Epidermal melanocyte (primary cell): ENCODE measurements at regions not wholly inside any gene's neighbourhood (a gene's known extent, or its start where the extent isn't known, plus 50 kb on each side); places are given as distances from the start of the nearest gene placed in this dataset.
"Not testable (repeated sequence)": the region's sequence is repeated elsewhere in the genome, so short reads cannot be mapped to it uniquely, and the experiment has no call there.

Experiments used
- DNase-seq: peaks from one replicate; pipeline ENCODE4 v3.0.0; 2011; ENCODE audit warnings: low spot score; ENCODE audit not compliant: insufficient read length

GRCh38 chr3:82110721-82111120, 349.3 kb upstream of the GBE1 start:
- DNase-seq: not testable (repeated sequence)

DNA sequence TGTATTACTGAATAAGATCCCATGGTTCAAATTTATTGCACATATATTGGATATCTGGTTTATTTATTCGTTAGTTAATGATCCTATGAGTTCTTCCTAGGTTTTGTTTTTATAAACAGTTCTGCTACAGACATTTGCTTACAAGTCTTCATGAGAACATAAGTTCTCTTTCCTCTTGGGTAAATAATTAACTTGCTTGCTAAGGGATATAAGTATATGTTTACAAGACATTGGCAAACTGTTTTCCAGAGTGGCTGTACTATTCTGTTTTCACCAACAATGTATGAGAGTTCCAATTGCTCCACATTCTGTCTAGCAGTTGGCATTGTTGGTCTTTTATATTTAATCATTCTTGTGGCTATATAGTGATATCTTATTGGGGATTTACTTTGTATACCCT, 341.8 kb upstream of the GBE1 start:
- no peak for DNase-seq

GRCh38 chr3:82100378-82100777, 338.9 kb upstream of the GBE1 start:
- DNase-seq: no peak

- no peak for DNase-seq
Measured at GRCh38 chr3:82093641-82094040, 332.2 kb upstream of the GBE1 start.

GRCh38 chr3:82088749-82089148, 327.3 kb upstream of the GBE1 start:
- no peak for DNase-seq

- no peak for DNase-seq
Measured at GRCh38 chr3:82087958-82088357, 326.5 kb upstream of the GBE1 start.

DNA sequence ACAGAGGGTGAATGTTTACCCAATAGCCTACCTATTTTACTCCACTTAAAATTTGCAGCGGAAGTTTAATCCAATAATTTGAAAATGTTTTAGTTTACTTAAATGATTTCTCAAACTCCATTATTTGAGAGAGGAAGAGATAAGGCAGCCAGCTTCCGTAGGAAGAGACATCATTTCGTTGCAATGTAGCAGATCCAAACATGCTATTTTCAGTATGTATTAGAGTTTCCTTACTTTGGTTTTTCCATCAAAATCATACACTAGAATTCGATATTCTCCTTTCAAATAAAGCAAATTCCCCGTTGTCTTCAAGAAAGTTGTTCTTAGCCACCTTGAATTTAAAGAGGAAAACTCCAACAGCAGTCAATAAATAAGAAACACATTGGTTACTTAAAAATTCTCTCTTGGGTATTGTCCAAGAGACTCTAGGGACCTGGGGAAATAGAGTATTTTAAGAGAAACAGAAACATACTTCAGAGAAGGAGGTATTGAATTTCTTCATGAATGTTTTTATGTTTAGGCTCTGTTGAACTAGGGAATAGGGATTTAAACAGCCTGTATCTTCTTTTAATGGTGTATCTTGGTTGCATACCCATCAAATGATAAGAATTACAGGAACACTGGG, 324.5 kb upstream of the GBE1 start:
- no peak for DNase-seq

DNA sequence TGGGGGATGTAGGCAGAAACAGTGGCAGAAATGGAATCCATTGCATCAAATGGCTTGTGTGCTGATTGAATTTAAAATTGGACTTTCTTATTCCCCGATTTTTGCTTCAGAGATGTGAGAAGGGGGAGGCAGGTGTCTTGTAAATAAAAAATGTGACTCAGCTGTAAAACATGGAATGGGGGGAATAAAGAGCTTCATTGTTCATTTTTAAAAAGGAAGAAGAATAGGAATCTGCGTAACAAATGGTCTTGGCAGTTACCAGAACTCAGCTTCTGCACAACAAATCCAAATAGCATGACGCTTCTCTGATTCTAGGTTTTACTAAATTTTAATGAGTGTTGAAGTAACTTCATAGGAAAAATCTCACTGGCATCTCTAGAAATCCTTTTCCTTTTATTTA, 323.9 kb upstream of the GBE1 start:
- no peak for DNase-seq

DNA sequence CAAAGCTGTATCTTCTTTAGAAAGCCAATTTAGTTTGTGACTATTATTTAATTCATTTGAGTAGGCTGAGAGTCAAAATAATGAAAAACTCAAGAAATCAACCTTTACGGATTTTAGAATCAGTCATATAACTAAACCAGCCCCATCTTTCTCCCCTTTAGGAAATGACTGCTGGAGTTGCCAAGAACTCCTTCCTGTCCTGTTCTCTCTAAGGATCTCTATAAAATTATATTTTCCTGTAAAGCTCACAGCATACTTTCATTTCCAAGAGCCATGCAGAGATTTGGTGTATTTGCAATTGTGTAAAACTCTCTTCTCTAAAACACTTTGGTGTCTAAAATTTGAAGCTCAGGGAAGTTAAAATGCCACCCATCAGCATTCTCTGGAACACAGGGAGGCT, 323.4 kb upstream of the GBE1 start:
- DNase-seq: no peak

- no peak for DNase-seq
Measured at GRCh38 chr3:82082796-82083195, 321.4 kb upstream of the GBE1 start.

GRCh38 chr3:82081351-82081750, 319.9 kb upstream of the GBE1 start:
- DNase-seq: no peak

- no peak for DNase-seq
Measured at GRCh38 chr3:82080792-82081191, 319.3 kb upstream of the GBE1 start.

DNA sequence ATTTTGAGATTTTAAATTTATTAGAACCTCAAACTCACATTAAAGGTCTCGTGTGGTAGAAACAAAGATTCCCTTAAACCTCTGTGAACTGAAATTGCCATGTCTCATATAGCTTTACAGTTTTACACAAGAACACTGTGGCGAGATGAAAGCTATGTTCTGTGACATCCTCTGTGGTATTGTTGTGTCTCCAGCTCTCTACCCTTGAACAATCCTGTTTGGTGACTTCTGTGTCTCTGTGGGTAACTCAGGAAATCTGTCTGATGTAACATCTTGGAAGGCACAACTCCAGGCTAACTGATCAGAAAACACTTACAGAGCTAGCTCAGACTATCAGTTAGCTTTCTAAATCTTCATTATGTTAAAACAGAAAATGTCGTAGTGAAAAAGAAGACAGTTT, 318.8 kb upstream of the GBE1 start:
- no peak for DNase-seq

DNA sequence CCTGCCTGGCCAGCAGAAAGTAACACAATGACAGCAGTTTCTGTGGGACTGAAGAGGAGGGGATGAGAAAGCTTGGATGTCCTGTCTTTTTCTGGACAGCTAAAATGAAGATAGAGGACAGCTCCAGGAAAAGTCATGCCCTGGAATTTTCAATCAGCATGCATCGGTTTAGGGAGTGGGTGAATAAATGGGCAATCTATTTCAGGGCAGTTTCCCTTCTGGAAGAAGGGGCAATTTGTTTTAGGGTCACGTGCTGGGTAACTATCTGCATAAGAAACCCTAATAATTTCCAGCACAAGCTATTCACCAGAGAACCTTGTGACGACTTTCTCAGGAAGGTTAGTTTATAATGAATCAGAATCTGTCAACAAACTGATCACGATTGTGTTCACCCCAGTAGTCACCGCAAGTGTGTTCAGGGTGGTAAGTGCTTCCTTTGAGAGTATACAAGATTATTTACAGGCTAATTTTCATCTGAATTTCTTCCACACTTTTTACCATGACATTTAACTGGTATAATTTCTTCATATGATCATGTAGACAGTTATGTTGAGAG, 318.0 kb upstream of the GBE1 start:
- no peak for DNase-seq

GRCh38 chr3:82078246-82078645, 316.8 kb upstream of the GBE1 start:
- no peak for DNase-seq

GRCh38 chr3:82067420-82067819, 306.0 kb upstream of the GBE1 start:
- DNase-seq: no peak

DNA sequence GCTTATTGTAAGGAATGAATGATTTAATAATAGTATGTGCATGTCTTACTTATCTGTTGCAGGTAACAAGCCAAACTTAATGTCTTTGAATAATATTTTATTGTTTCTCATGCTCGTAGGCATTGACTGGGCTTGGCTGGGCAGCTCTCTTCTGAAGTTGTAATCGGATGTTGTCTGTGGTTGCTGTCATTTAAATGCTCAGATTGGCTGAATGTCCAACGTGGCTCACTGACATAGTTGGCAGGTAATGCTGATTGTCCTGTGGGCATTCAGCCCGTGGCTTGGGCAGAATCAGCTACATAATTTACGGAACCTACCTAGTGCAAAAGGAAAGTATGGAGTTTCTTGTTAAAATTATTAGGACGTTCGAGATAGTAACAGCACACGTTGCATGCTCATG, 297.4 kb upstream of the GBE1 start:
- DNase-seq: no peak

DNA sequence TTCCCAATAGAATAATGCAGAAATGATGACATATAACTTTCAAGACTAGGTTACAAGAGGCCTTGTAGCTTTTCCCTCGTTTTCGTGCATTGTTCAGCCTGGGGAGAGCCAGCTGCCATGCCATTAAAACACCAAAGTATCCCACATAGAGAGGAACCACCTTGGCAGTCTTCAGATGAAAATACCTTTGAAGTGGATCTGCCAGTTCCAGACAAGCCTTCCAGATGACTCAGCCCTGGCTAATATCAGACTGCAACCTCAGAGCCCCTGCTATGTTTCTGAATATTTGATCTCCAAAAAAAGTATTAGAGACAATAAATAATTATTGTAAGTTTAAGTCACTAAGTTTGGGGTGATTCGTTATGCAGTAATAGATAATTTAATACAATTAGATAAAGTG, 294.3 kb upstream of the GBE1 start:
- DNase-seq: no peak

- DNase-seq: no peak
Measured at GRCh38 chr3:82054849-82055248, 293.4 kb upstream of the GBE1 start.

DNA sequence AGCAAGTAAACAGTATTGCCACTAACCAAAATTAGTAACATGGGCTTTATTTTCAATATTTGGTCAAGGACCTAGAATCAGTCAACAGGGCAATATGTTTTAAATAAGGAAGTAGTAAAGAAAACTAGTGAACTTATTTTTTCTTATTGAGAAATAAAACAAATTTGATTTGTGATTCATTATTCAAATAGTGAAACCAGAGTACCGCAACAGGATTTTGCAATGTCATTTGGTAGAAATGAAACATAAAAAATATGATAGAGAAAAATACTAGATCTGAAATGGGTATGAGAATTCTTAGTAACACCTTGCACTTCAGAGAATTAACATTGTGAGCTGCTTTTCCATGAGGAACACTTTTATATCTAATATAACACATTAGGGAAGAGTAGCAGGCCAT, 291.8 kb upstream of the GBE1 start:
- no peak for DNase-seq

GRCh38 chr3:82050382-82050781, 288.9 kb upstream of the GBE1 start:
- no peak for DNase-seq

- no peak for DNase-seq
Measured at GRCh38 chr3:82048711-82049110, 287.3 kb upstream of the GBE1 start.

GRCh38 chr3:82044930-82045705, 283.7 kb upstream of the GBE1 start:
- DNase-seq: no peak
